Right ventricle myocardium inferior (tissue), 1 donor: ENCODE measurements at regions not wholly inside any gene's neighbourhood (a gene's known extent, or its start where the extent isn't known, plus 50 kb on each side); places are given as distances from the start of the nearest gene placed in this dataset.

ENCODE experiments used
- ATAC-seq: fragments of 200-7000 bp; cut with Tn5 transposase; one replicate; pipeline ENCODE4 v1.9.1; 2020; ENCODE audit warnings: mild to moderate bottlenecking, moderate library complexity
- DNase-seq: peaks from one replicate; pipeline ENCODE4 v3.0.0; 2021; ENCODE audit errors: missing footprints
- intact Hi-C: fragments of 100-400 bp; cut with DNase I; formaldehyde crosslinking; loops from one replicate; pipeline ENCODE4 v1.11.0; 2022
- donor health status: DM: no; HTN: yes; CAD: no; lungs with severe emphysema.

GRCh38 chr6:11929241-11929835 lies 82.8 kb upstream of the HIVEP1 start:
- ATAC-seq (no peak), DNase-seq (no peak)
- intact Hi-C loops, result no loop called here

- no peak for ATAC-seq
- no peak for DNase-seq
- intact Hi-C loops, result no loop called here
Measured at GRCh38 chr6:11926594-11927407, 85.3 kb upstream of the HIVEP1 start.

- ATAC-seq (no peak), DNase-seq (no peak)
- intact Hi-C loops, result no loop called here
Measured at GRCh38 chr6:11925805-11926204, 86.3 kb upstream of the HIVEP1 start.

GRCh38 chr6:11923621-11924020 lies 88.5 kb upstream of the HIVEP1 start:
- ATAC-seq (no peak), DNase-seq (no peak)
- intact Hi-C loops, result no loop called here

GRCh38 chr6:11922901-11923300 lies 89.2 kb upstream of the HIVEP1 start:
- no peak for ATAC-seq
- intact Hi-C loops, result no loop called here
- DNase-seq, result no peak

- ATAC-seq (no peak), DNase-seq (no peak)
- intact Hi-C loops, result no loop called here
Measured at GRCh38 chr6:11921751-11922150, 90.4 kb upstream of the HIVEP1 start.

GRCh38 chr6:11921017-11921438 lies 91.1 kb upstream of the HIVEP1 start:
- intact Hi-C loops, result no loop called here
- ATAC-seq (peak; percentile 95), DNase-seq (peak; percentile 76)

- intact Hi-C loops, result no loop called here
- DNase-seq (no peak), ATAC-seq (no peak)
Measured at GRCh38 chr6:11920566-11920965, 91.5 kb upstream of the HIVEP1 start.

GRCh38 chr6:11919771-11920440 lies 92.2 kb upstream of the HIVEP1 start:
- intact Hi-C loops, result no loop called here
- no peak for DNase-seq
- no peak for ATAC-seq

- no peak for DNase-seq
- intact Hi-C loops, result no loop called here
- no peak for ATAC-seq
Measured at GRCh38 chr6:11918739-11919605, 93.1 kb upstream of the HIVEP1 start.

- intact Hi-C loops, result no loop called here
- DNase-seq, result peak; percentile 51
- no peak for ATAC-seq
Measured at GRCh38 chr6:11917951-11918738, 94.0 kb upstream of the HIVEP1 start.

GRCh38 chr6:11912420-11912819 lies 99.7 kb upstream of the HIVEP1 start:
- intact Hi-C loops, result no loop called here
- DNase-seq, result no peak
- ATAC-seq, result no peak

- DNase-seq (no peak), ATAC-seq (no peak)
- intact Hi-C loops, result no loop called here
Measured at GRCh38 chr6:11911538-11911937, 100.6 kb upstream of the HIVEP1 start.

- intact Hi-C loops, result no loop called here
- DNase-seq, result no peak
- no peak for ATAC-seq
Measured at GRCh38 chr6:11909696-11910132, 102.4 kb upstream of the HIVEP1 start.

GRCh38 chr6:11908436-11909105 lies 103.5 kb upstream of the HIVEP1 start:
- DNase-seq (no peak), ATAC-seq (no peak)
- intact Hi-C loops, result no loop called here

GRCh38 chr6:11903645-11904044 lies 108.5 kb upstream of the HIVEP1 start:
- DNase-seq (no peak), ATAC-seq (no peak)
- intact Hi-C loops, result no loop called here

GRCh38 chr6:11902527-11902926 lies 109.6 kb upstream of the HIVEP1 start:
- ATAC-seq (no peak), DNase-seq (no peak)
- intact Hi-C loops, result no loop called here
